ENCODE measurements at regions not wholly inside any gene's neighbourhood (a gene's known extent, or its start where the extent isn't known, plus 50 kb on each side); places are given as distances from the start of the nearest gene placed in this dataset.

GRCh38 chr10:113385021-113385999, 167.5 kb upstream of the HABP2 start:
- peaks cover 7% of the 10 kb centered on the region for H3K4me1 ChIP-seq (ENCODE audit: control insufficient read depth, insufficient read depth, low read length)
- peak overlapping the region; percentile 26 for H3K27ac ChIP-seq (ENCODE audit: low read depth, low read length)
- H3K36me3 ChIP-seq (ENCODE audit: control insufficient read depth, insufficient read depth, low read length), result no peaks in the 10 kb centered on the region
- WGBS (ENCODE audit: insufficient coverage), result 16% methylated on average over 13 of the region's 18 CpGs
- no peaks in the 10 kb centered on the region for H3K9me3 ChIP-seq (ENCODE audit: control insufficient read depth, insufficient read depth, low read length)
- peak; percentile 83 to 97 (median 88) for DNase-seq (ENCODE audit: low read depth in 4 of 6, low spot score in 6 of 6)
- H3K27me3 ChIP-seq (ENCODE audit: control insufficient read depth, insufficient read depth, low read length), result peaks cover 7% of the 10 kb centered on the region
- no peak overlapping the region for H3K4me3 ChIP-seq (ENCODE audit: low read depth, low read length)

DNA sequence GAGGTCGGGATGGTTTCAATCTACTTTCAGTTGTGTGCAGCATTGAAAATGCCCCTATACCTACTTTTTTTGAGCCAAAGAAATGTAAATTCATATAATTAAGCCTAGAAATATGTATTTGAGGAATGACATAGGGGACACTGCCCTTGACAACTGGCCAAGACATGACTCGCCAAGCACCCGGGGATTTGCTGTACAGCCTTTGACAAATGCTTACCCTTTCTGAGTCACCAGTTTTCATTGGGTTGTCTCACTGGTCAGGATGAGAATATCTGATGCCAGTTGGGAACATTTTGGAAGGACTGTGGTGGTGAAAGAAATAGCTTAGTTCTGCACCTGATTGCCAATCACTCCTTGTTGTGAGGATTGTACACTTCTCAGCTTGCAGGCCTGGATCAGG, 166.8 kb upstream of the HABP2 start:
- DNase-seq (ENCODE audit: low read depth in 4 of 6, low spot score in 6 of 6), result no peak
- no peaks in the 10 kb centered on the region for H3K36me3 ChIP-seq (ENCODE audit: control insufficient read depth, insufficient read depth, low read length)
- peaks cover 11% of the 10 kb centered on the region for H3K27me3 ChIP-seq (ENCODE audit: control insufficient read depth, insufficient read depth, low read length)
- H3K9me3 ChIP-seq (ENCODE audit: control insufficient read depth, insufficient read depth, low read length), result no peaks in the 10 kb centered on the region
- no peak overlapping the region for H3K4me3 ChIP-seq (ENCODE audit: low read depth, low read length)
- WGBS (ENCODE audit: insufficient coverage), result 64% methylated on average over 2 of the region's 3 CpGs
- H3K4me1 ChIP-seq (ENCODE audit: control insufficient read depth, insufficient read depth, low read length), result peaks cover 7% of the 10 kb centered on the region
- no peak overlapping the region for H3K27ac ChIP-seq (ENCODE audit: low read depth, low read length)

GRCh38 chr10:113389969-113390368, 162.9 kb upstream of the HABP2 start:
- no peaks in the 10 kb centered on the region for H3K9me3 ChIP-seq (ENCODE audit: control insufficient read depth, insufficient read depth, low read length)
- no peak overlapping the region for H3K27ac ChIP-seq (ENCODE audit: low read depth, low read length)
- peaks cover 6% of the 10 kb centered on the region for H3K4me1 ChIP-seq (ENCODE audit: control insufficient read depth, insufficient read depth, low read length)
- H3K4me3 ChIP-seq (ENCODE audit: low read depth, low read length), result no peak overlapping the region
- peaks cover 11% of the 10 kb centered on the region for H3K27me3 ChIP-seq (ENCODE audit: control insufficient read depth, insufficient read depth, low read length)
- DNase-seq (ENCODE audit: low read depth in 4 of 6, low spot score in 6 of 6), result no peak
- WGBS (ENCODE audit: insufficient coverage), result 94% methylated on average over 3 of the region's 5 CpGs
- no peaks in the 10 kb centered on the region for H3K36me3 ChIP-seq (ENCODE audit: control insufficient read depth, insufficient read depth, low read length)

DNA sequence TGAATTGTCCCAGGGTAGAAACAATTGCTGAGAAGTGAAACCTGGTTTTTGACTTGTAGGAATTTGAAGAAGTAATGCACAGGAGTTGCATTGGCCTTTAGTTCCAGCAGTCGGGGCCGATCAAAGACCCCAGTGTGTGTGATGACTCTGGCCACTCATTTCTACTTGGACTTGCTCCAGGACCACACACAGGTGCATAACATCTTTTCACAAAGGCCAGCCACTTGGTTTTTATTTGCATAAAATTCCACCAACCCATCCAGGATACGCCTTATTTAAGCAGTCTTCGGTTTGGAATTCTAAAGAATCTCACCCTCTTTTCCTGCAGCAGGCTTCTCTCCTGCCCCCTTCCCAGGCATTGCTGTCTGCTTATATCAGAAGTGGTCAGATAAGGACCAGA, 162.0 kb upstream of the HABP2 start:
- WGBS (ENCODE audit: insufficient coverage), result 4% methylated on average over 2 of the region's 4 CpGs
- Histone ChIP-seq H3K4me3 (ENCODE audit: low read depth, low read length) (no peak overlapping the region), H3K9me3 (ENCODE audit: control insufficient read depth, insufficient read depth, low read length) (no peaks in the 10 kb centered on the region), H3K27ac (ENCODE audit: low read depth, low read length) (no peak overlapping the region), H3K27me3 (ENCODE audit: control insufficient read depth, insufficient read depth, low read length) (peaks cover 11% of the 10 kb centered on the region), H3K4me1 (ENCODE audit: control insufficient read depth, insufficient read depth, low read length) (no peaks in the 10 kb centered on the region), H3K36me3 (ENCODE audit: control insufficient read depth, insufficient read depth, low read length) (no peaks in the 10 kb centered on the region)
- DNase-seq (ENCODE audit: low read depth in 4 of 6, low spot score in 6 of 6), result no peak

- no peaks in the 10 kb centered on the region for H3K36me3 ChIP-seq (ENCODE audit: control insufficient read depth, insufficient read depth, low read length)
- H3K9me3 ChIP-seq (ENCODE audit: control insufficient read depth, insufficient read depth, low read length), result no peaks in the 10 kb centered on the region
- H3K27ac ChIP-seq (ENCODE audit: low read depth, low read length), result no peak overlapping the region
- no CpG with 5 or more reads among the region's 9 CpGs for WGBS (ENCODE audit: insufficient coverage)
- H3K27me3 ChIP-seq (ENCODE audit: control insufficient read depth, insufficient read depth, low read length), result no peaks in the 10 kb centered on the region
- H3K4me1 ChIP-seq (ENCODE audit: control insufficient read depth, insufficient read depth, low read length), result no peaks in the 10 kb centered on the region
- H3K4me3 ChIP-seq (ENCODE audit: low read depth, low read length), result no peak overlapping the region
- no peak for DNase-seq (ENCODE audit: low read depth in 4 of 6, low spot score in 6 of 6)
Measured at GRCh38 chr10:113397047-113397446, 155.8 kb upstream of the HABP2 start.

- no peak overlapping the region for H3K27ac ChIP-seq (ENCODE audit: low read depth, low read length)
- H3K4me3 ChIP-seq (ENCODE audit: low read depth, low read length), result no peak overlapping the region
- no peak for DNase-seq (ENCODE audit: low read depth in 4 of 6, low spot score in 6 of 6)
- peaks cover 4% of the 10 kb centered on the region for H3K27me3 ChIP-seq (ENCODE audit: control insufficient read depth, insufficient read depth, low read length)
- WGBS (ENCODE audit: insufficient coverage), result 86% methylated on average over 1 of the region's 4 CpGs
- no peaks in the 10 kb centered on the region for H3K36me3 ChIP-seq (ENCODE audit: control insufficient read depth, insufficient read depth, low read length)
- no peaks in the 10 kb centered on the region for H3K4me1 ChIP-seq (ENCODE audit: control insufficient read depth, insufficient read depth, low read length)
- no peaks in the 10 kb centered on the region for H3K9me3 ChIP-seq (ENCODE audit: control insufficient read depth, insufficient read depth, low read length)
Measured at GRCh38 chr10:113399065-113399464, 153.8 kb upstream of the HABP2 start.

DNA sequence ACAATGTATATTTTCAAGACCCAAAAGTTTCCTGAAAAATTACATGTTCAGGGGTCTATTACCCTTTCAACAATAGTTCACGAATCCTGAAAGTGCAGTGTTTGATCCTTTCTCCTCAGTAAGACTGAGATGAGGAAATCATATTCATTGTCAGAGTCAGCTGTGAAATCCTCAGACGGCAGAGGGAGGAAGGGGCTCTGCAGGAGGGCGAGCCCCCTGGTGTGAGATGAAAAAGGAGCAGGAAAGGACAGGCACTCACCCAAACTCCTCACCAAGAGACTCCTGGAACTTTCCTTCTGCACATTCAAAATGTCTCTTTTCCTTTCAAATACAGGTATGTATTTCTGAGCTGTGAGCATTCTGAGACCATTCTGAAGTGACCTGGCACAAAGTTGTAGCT, 150.3 kb upstream of the HABP2 start:
- Histone ChIP-seq H3K4me1 (ENCODE audit: control insufficient read depth, insufficient read depth, low read length) (peaks cover 3% of the 10 kb centered on the region), H3K27me3 (ENCODE audit: control insufficient read depth, insufficient read depth, low read length) (peaks cover 19% of the 10 kb centered on the region), H3K27ac (ENCODE audit: low read depth, low read length) (no peak overlapping the region), H3K9me3 (ENCODE audit: control insufficient read depth, insufficient read depth, low read length) (no peaks in the 10 kb centered on the region), H3K4me3 (ENCODE audit: low read depth, low read length) (no peak overlapping the region), H3K36me3 (ENCODE audit: control insufficient read depth, insufficient read depth, low read length) (no peaks in the 10 kb centered on the region)
- DNase-seq (ENCODE audit: low read depth in 4 of 6, low spot score in 6 of 6), result no peak
- 0% methylated on average over 1 of the region's 3 CpGs for WGBS (ENCODE audit: insufficient coverage)

- Histone ChIP-seq H3K27me3 (ENCODE audit: control insufficient read depth, insufficient read depth, low read length) (peaks cover 26% of the 10 kb centered on the region), H3K9me3 (ENCODE audit: control insufficient read depth, insufficient read depth, low read length) (no peaks in the 10 kb centered on the region), H3K36me3 (ENCODE audit: control insufficient read depth, insufficient read depth, low read length) (no peaks in the 10 kb centered on the region), H3K4me1 (ENCODE audit: control insufficient read depth, insufficient read depth, low read length) (peaks cover 11% of the 10 kb centered on the region), H3K27ac (ENCODE audit: low read depth, low read length) (no peak overlapping the region), H3K4me3 (ENCODE audit: low read depth, low read length) (no peak overlapping the region)
- 73% methylated on average over 3 of the region's 7 CpGs for WGBS (ENCODE audit: insufficient coverage)
- no peak for DNase-seq (ENCODE audit: low read depth in 4 of 6, low spot score in 6 of 6)
Measured at GRCh38 chr10:113407218-113407617, 145.6 kb upstream of the HABP2 start.

- H3K9me3 ChIP-seq (ENCODE audit: control insufficient read depth, insufficient read depth, low read length), result no peaks in the 10 kb centered on the region
- no peaks in the 10 kb centered on the region for H3K36me3 ChIP-seq (ENCODE audit: control insufficient read depth, insufficient read depth, low read length)
- H3K27me3 ChIP-seq (ENCODE audit: control insufficient read depth, insufficient read depth, low read length), result peaks cover 22% of the 10 kb centered on the region
- H3K4me3 ChIP-seq (ENCODE audit: low read depth, low read length), result no peak overlapping the region
- no peak overlapping the region for H3K27ac ChIP-seq (ENCODE audit: low read depth, low read length)
- WGBS (ENCODE audit: insufficient coverage), result 25% methylated on average over 7 of the region's 10 CpGs
- DNase-seq (ENCODE audit: low read depth in 4 of 6, low spot score in 6 of 6), result peak in 1 of 6 donors; percentile 70
- peaks cover 11% of the 10 kb centered on the region for H3K4me1 ChIP-seq (ENCODE audit: control insufficient read depth, insufficient read depth, low read length)
Measured at GRCh38 chr10:113409175-113409574, 143.7 kb upstream of the HABP2 start.

DNA sequence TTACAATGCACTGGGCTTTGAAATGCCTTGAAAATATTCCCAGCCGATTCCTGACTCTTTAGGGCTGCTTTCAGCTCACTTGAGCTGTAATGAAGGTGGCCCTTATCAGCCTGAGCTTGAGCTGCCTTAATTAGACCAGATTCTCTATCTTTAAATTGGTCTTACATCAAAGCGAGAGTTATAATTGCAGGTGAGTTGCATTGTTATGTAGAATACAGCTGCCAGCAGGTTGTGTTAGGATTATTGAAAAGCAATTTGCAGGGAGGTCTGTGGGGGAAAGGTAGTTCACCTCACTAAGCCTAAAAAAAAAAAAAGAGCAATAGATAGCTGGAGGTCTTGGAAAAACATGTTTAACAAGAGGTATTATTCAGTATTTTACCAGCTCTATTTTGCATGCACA, 142.2 kb upstream of the HABP2 start:
- WGBS (ENCODE audit: insufficient coverage), result 70% methylated on average over 2 of the region's 2 CpGs
- peaks cover 11% of the 10 kb centered on the region for H3K4me1 ChIP-seq (ENCODE audit: control insufficient read depth, insufficient read depth, low read length)

More for the DNA sequence above, 142.2 kb upstream of the HABP2 start:
- no peaks in the 10 kb centered on the region for H3K9me3 ChIP-seq (ENCODE audit: control insufficient read depth, insufficient read depth, low read length)
- H3K4me3 ChIP-seq (ENCODE audit: low read depth, low read length), result no peak overlapping the region
- peaks cover 19% of the 10 kb centered on the region for H3K27me3 ChIP-seq (ENCODE audit: control insufficient read depth, insufficient read depth, low read length)
- H3K27ac ChIP-seq (ENCODE audit: low read depth, low read length), result no peak overlapping the region
- peak in 1 of 6 donors; percentile 38 for DNase-seq (ENCODE audit: low read depth in 4 of 6, low spot score in 6 of 6)
- no peaks in the 10 kb centered on the region for H3K36me3 ChIP-seq (ENCODE audit: control insufficient read depth, insufficient read depth, low read length)
